Fibroblast of the aortic adventitia (primary cell): ENCODE measurements at regions not wholly inside any gene's neighbourhood (a gene's known extent, or its start where the extent isn't known, plus 50 kb on each side); places are given as distances from the start of the nearest gene placed in this dataset.

Experiments used
- DNase-seq: peaks from one replicate; pipeline ENCODE4 v3.0.0-alpha.2; 2010; ENCODE audit warnings: low read depth
- H3K4me3 ChIP-seq: 2 replicates; pipeline ENCODE4 v1.5.1; 2011; ENCODE audit warnings: low read depth, mild to moderate bottlenecking, control low read depth, low read length, moderate library complexity
- TF ChIP-seq, protein P1 (sequence below): IDR thresholded peaks from 2 replicates; pipeline ENCODE4 v1.5.1; 2011; ENCODE audit warnings: mild to moderate bottlenecking, low read length, control low read depth, inconsistent platforms; ENCODE audit not compliant: insufficient read depth

DNA sequence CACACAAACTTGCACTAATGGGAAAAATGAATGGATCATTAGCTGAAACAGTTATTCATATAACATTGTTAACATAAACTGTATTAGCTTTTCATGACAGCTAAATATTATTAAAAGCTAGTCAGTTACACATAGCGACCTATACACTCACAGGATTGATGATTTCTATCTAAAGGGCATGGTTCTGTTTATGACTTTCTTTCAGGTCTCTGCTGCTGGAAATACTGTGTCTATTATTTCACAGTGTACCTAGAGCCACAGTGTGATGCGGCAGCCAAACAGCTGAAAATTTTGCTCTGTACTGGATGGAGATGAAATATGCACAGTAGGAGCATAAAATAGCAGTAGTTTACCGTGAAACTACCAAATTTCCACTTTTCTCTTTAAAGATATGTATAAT, 341.1 kb downstream of the FSCB start:
- no peak for DNase-seq
- TF ChIP-seq, protein P1, sequence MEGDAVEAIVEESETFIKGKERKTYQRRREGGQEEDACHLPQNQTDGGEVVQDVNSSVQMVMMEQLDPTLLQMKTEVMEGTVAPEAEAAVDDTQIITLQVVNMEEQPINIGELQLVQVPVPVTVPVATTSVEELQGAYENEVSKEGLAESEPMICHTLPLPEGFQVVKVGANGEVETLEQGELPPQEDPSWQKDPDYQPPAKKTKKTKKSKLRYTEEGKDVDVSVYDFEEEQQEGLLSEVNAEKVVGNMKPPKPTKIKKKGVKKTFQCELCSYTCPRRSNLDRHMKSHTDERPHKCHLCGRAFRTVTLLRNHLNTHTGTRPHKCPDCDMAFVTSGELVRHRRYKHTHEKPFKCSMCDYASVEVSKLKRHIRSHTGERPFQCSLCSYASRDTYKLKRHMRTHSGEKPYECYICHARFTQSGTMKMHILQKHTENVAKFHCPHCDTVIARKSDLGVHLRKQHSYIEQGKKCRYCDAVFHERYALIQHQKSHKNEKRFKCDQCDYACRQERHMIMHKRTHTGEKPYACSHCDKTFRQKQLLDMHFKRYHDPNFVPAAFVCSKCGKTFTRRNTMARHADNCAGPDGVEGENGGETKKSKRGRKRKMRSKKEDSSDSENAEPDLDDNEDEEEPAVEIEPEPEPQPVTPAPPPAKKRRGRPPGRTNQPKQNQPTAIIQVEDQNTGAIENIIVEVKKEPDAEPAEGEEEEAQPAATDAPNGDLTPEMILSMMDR: no peak
- H3K4me3 ChIP-seq: no peak overlapping the region

DNA sequence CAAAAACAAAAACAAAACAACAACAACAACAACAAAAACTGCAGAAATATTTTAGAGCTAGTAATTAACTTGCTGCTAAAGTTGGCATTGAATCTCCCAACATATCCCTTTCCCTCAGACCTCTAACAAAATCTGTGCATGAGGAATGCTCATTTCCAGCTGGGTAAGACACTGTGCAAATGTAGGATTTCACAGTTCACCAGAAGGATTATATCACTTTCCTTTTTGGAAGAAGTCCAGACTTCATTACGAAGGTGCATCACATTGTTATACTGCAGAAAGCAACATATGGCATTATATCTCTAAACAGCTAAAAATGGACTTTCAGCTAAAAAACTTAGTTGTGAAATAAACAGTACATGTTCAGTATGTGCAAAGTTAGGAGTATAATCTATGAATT, 341.8 kb downstream of the FSCB start:
- no peak for DNase-seq
- no peak overlapping the region for H3K4me3 ChIP-seq
- TF ChIP-seq, protein P1: no peak

DNA sequence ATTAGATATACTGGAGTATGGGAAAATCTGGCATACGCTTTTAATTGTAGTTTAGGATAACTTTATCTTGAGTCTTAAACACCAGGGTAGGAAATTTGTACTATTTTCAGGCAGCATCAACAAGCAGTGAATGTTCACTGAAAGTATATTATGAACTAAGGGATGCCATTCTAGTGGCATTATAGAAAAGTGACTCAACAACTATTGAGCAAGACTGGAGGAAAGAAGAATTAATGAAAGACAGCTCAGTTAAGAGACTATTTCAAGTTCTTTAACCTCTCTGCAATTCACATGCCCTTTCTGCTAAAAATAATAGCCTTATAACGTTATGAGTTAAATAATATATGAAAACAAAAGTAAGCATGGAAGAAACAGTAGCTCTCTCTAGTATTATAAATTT, 343.1 kb downstream of the FSCB start:
- H3K4me3 ChIP-seq: no peak overlapping the region
- TF ChIP-seq, protein P1: no peak
- no peak for DNase-seq

DNA sequence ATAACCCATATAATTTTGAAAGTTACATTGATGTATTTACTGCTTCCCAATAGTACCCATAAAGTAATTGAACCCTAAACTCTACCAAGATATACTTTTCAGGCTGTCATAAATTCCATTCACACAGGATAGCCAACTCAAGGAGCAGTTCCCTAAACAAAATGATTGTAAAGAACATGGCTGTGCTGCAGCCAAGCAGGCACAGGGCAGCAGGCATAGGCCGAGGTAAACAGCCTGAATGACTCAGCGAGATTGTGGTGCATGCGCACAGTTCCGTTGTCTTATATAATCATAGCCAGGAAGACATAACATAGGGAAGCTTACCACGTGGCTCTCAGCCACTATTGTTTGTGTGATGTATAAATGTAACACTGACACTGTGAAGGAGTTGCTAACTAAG, 344.9 kb downstream of the FSCB start:
- H3K4me3 ChIP-seq: no peak overlapping the region
- TF ChIP-seq, protein P1: no peak
- no peak for DNase-seq

DNA sequence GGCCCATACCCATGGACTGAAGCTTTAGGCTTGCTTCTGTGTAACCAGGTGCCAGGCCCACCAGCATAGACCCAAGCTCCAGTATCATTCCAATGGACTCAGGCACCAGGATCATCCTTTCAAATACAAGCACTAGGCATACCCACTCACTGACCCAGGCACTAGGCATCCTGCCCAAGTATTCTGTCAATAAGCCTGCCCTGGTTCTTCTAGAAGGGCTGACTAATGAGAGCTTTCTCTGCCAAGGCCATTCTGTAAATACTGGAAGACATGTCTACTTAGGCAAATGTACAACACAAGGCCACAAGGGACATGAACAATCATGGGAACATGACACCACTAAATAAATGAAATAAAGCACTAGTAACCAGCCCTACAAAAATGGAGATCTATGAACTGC, 352.2 kb downstream of the FSCB start:
- no peak overlapping the region for H3K4me3 ChIP-seq
- TF ChIP-seq, protein P1: no peak
- DNase-seq: no peak

DNA sequence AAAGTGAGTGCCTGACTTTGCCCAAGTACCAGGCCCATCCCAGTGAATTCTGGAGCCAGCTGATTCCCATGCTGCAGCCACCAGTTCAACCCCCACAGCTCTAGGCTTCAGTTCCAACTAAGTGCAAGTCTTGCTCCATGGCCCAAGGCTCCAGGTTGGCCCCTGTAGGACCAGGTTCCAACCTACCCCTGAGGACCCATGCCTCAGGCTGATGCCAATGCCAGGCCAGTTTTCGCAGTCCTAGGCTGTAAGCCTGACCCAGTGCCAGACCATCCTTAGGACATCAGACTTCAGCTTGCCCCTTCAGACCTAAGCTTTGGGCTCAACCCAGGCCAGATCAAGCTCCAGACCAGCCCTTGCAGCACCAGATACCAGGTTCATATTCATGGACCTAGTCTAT, 352.6 kb downstream of the FSCB start:
- TF ChIP-seq, protein P1: no peak
- no peak for DNase-seq

DNA sequence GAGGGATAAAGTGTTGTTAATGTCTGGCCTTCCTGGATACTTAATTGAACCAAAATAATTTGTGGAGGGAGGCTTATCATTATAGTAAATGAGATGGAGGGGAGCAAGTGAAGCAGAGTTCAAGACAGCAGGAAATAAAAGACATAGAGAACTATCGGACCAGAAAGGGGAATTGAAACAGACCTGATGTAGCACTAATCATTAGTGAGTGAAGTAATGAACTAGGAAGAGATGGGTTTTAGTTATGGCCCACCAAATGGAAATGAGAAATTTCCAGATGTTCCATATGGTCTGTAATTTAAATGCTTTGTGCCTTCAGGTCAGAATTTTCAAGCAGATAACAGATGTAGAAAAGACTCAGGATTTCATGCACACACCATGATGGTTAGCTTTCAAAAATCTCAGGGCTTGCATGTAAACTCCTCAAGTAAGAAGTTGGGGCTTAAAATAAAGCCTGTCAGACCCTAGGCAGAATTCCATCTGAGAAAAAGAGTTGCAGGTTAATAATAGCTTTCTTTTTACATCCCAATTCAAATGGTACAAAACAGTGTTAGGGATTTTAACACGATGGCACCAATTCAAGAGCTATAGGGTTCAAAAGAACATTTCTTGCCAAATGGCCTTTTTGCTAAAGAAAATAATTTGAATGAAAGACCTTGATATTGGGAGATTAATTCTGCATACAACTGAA, 355.8 kb downstream of the FSCB start:
- no peak for DNase-seq
- no peak overlapping the region for H3K4me3 ChIP-seq
- TF ChIP-seq, protein P1: no peak

More for the DNA sequence above, 352.6 kb downstream of the FSCB start:
- no peak overlapping the region for H3K4me3 ChIP-seq
